HG03520 (cell line): ENCODE measurements at regions not wholly inside any gene's neighbourhood (a gene's known extent, or its start where the extent isn't known, plus 50 kb on each side); places are given as distances from the start of the nearest gene placed in this dataset.
"Not testable (repeated sequence)": the region's sequence is repeated elsewhere in the genome, so short reads cannot be mapped to it uniquely, and the experiment has no call there.

Source experiments
- ATAC-seq: cut with Tn5 transposase; IDR thresholded peaks from one replicate; pipeline ENCODE4 v1.9.1; 2021; ENCODE audit warnings: mild to moderate bottlenecking, moderate library complexity; ENCODE audit not compliant: unreplicated experiment

DNA sequence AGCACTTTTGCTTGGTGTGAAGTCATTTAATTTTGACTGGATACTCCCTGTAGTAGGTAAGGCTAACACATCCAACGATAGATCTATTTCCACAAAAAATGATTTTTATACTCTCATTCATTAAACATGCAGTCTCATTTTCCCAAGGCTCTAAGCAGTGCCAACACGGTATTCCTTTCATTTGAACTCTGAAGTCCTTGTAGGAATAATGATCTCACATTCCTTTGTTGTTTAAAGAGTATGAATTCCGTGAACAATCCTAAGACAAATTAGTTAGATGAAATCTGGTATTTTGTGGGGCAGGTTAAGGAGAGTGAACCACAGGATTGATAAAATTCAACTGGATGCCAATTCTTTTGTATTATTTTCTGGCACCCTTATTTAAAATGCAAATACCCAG lies 66.6 kb downstream of the LACC1 start:
- ATAC-seq = no peak

GRCh38 chr13:43947897-43948458 lies 68.3 kb downstream of the LACC1 start:
- no peak for ATAC-seq

GRCh38 chr13:43953370-43953769 lies 73.7 kb downstream of the LACC1 start:
- no peak for ATAC-seq

GRCh38 chr13:43956975-43957374 lies 77.3 kb downstream of the LACC1 start:
- ATAC-seq = not testable (repeated sequence)

- no peak for ATAC-seq
Measured at GRCh38 chr13:43959291-43959690, 79.6 kb downstream of the LACC1 start.

DNA sequence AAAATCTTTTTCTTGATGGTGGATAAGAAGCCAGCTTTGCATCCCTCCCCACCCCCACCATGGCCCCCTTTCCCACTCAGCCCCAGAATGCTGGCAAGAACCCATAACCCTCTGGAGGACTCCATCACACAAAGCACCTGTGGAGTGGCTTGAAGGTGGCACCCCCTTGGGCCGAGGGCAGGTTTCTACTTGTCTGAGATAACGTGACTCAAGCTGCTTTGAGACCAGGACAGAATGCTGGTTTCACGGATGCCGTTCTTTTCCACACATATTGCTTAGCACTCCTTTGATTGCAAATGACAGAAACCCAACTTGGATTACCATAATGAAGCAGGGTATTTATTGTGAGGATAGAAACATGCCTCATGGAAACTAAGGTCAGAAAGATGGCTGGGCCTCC lies 82.2 kb downstream of the LACC1 start:
- ATAC-seq = no peak

DNA sequence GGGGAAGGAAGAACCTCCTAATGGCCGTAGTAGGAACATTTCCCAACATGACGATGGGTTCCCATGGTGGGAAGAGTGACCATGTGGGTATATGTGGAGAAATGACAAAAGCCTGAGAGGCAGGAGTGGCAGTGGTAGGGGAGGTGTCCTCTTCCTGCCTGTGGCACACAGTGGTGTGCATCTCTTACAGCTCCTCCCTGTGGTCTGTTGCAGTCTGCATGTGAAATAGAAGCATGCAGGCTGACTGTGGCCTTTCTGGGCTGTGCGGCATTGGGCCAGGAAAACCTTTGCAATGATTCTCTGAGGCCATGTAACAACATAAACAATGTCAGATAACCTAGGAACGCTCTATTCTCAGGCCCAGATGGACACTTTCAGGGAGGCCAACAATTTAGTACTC lies 84.0 kb downstream of the LACC1 start:
- no peak for ATAC-seq

- no peak for ATAC-seq
Measured at GRCh38 chr13:43964698-43965458, 85.2 kb downstream of the LACC1 start.

DNA sequence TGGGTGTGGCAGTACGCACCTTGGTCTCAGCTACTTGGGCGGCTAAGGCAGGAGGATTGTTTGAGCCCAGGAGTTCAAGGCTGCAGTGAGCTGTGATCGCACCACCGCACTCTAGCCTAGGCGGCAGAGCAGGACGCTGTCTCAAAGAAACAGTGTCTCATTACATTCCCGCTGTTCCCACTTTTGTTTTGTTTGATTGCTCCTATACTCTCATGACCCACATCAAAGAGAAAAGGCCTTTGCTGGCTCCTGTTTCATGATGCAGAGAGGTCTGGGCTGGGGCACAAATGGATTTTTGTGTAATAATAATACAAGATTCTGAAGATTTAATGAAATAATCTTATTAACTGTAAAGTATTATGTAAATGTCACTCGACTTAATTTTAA lies 85.7 kb downstream of the LACC1 start:
- no peak for ATAC-seq

DNA sequence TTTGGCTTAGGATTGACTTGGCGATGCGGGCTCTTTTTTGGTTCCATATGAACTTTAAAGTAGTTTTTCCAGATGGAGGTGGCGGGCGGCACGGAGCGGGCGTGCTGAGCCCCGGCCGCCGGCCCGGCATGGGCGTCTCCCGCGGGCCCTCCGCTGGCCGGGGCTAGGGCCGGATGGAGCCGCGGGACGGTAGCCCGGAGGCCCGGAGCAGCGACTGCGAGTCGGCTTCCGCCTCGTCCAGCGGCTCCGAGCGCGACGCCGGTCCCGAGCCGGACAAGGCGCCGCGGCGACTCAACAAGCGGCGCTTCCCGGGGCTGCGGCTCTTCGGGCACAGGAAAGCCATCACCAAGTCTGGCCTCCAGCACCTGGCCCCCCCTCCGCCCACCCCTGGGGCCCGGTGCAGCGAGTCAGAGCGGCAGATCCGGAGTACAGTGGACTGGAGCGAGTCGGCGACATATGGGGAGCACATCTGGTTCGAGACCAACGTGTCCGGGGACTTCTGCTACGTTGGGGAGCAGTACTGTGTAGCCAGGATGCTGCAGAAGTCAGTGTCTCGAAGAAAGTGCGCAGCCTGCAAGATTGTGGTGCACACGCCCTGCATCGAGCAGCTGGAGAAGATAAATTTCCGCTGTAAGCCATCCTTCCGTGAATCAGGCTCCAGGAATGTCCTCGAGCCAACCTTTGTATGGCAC lies 88.7 kb downstream of the LACC1 start:
- ATAC-seq = not testable (repeated sequence)

DNA sequence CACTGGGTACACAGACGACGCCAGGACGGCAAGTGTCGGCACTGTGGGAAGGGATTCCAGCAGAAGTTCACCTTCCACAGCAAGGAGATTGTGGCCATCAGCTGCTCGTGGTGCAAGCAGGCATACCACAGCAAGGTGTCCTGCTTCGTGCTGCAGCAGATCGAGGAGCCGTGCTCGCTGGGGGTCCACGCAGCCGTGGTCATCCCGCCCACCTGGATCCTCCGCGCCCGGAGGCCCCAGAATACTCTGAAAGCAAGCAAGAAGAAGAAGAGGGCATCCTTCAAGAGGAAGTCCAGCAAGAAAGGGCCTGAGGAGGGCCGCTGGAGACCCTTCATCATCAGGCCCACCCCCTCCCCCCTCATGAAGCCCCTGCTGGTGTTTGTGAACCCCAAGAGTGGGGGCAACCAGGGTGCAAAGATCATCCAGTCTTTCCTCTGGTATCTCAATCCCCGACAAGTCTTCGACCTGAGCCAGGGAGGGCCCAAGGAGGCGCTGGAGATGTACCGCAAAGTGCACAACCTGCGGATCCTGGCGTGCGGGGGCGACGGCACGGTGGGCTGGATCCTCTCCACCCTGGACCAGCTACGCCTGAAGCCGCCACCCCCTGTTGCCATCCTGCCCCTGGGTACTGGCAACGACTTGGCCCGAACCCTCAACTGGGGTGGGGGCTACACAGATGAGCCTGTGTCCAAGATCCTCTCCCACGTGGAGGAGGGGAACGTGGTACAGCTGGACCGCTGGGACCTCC lies 89.4 kb downstream of the LACC1 start:
- not testable (repeated sequence) for ATAC-seq

DNA sequence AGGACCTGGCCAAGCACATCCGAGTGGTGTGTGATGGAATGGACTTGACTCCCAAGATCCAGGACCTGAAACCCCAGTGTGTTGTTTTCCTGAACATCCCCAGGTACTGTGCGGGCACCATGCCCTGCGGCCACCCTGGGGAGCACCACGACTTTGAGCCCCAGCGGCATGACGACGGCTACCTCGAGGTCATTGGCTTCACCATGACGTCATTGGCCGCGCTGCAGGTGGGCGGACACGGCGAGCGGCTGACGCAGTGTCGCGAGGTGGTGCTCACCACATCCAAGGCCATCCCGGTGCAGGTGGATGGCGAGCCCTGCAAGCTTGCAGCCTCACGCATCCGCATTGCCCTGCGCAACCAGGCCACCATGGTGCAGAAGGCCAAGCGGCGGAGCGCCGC lies 90.2 kb downstream of the LACC1 start:
- ATAC-seq = not testable (repeated sequence)

DNA sequence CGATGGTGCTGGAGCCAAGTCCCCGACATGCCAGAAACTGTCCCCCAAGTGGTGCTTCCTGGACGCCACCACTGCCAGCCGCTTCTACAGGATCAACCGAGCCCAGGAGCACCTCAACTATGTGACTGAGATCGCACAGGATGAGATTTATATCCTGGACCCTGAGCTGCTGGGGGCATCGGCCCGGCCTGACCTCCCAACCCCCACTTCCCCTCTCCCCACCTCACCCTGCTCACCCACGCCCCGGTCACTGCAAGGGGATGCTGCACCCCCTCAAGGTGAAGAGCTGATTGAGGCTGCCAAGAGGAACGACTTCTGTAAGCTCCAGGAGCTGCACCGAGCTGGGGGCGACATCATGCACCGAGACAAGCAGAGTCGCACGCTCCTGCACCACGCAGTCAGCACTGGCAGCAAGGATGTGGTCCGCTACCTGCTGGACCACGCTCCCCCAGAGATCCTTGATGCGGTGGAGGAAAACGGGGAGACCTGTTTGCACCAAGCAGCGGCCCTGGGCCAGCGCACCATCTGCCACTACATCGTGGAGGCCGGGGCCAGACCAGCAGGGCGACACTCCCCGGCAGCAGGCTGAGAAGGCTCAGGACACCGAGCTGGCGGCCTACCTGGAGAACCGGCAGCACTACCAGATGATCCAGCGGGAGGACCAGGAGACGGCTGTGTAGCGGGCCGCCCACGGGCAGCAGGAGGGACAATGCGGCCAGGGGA lies 91.0 kb downstream of the LACC1 start:
- ATAC-seq = not testable (repeated sequence)

GRCh38 chr13:43971324-43971723 lies 91.6 kb downstream of the LACC1 start:
- ATAC-seq = not testable (repeated sequence)

GRCh38 chr13:43977911-43978310 lies 98.2 kb downstream of the LACC1 start:
- ATAC-seq = no peak

- ATAC-seq = no peak
Measured at GRCh38 chr13:43978688-43979087, 99.0 kb downstream of the LACC1 start.

DNA sequence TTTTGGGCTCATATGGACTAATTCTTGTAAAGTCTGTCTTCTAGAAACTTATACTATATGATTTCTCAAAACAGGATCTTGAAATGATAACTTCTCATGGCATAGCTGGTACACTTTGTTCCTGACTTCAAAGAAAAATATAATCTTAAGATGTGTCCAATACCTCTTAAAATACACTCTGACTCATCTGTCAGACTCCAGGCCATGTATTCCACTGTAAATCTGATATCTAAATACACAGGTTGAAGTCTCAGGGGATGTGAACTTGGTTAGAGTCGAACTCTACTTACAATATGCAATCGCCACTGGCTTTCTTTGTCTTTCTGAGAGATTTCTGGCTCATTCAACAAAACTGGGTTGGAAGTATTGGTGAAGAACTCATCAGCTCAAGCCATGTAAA lies 99.8 kb downstream of the LACC1 start:
- no peak for ATAC-seq

DNA sequence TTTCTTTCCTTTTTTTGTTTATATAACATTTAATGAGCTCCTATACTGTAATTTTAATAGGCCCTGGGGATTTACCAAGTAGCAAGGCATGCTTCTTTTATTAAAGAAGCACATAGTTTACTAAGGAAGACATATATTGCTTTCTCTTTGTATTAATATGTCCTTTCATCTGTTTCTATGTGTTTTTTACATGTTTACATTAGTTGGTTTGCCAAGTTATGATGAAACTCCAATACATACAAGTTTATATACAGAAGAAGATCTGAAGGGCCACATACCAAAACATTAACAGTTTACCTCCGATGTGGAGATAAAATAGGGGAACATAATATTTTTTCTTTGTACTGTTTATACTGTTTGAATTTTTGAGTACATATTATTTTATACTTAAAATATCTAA lies 100.9 kb downstream of the LACC1 start:
- ATAC-seq = no peak

- no peak for ATAC-seq
Measured at GRCh38 chr13:43981091-43981490, 101.4 kb downstream of the LACC1 start.

- no peak for ATAC-seq
Measured at GRCh38 chr13:43981512-43982301, 102.0 kb downstream of the LACC1 start.
